Activated CD4-positive, alpha-beta T cell treated with anti-CD3 and anti-CD28 coated beads, Interleukin-2, amount 50 U/mL, for 4 hours (primary cell): ENCODE measurements at regions not wholly inside any gene's neighbourhood (a gene's known extent, or its start where the extent isn't known, plus 50 kb on each side); places are given as distances from the start of the nearest gene placed in this dataset.

Experiments
- DNase-seq, 2 experiments: peaks; one replicate each; pipeline ENCODE4 v3.0.0-alpha.2; 2020

- no peak for DNase-seq
Observed at GRCh38 chr11:70712471-70712870, 314.1 kb downstream of the CTTN start.

- no peak for DNase-seq
Observed at GRCh38 chr11:70713086-70713835, 314.9 kb downstream of the CTTN start.

- DNase-seq: no peak
Observed at GRCh38 chr11:70713988-70714665, 315.8 kb downstream of the CTTN start.

GRCh38 chr11:70715166-70715951 is 317.0 kb downstream of the CTTN start:
- DNase-seq: no peak

GRCh38 chr11:70716216-70716615 is 317.9 kb downstream of the CTTN start:
- no peak for DNase-seq

GRCh38 chr11:70716986-70717775 is 318.9 kb downstream of the CTTN start:
- no peak for DNase-seq

- no peak for DNase-seq
Observed at GRCh38 chr11:70717936-70718595, 319.7 kb downstream of the CTTN start.

- no peak for DNase-seq
Observed at GRCh38 chr11:70719516-70719915, 321.2 kb downstream of the CTTN start.

- no peak for DNase-seq
Observed at GRCh38 chr11:70720281-70720680, 322.0 kb downstream of the CTTN start.

- DNase-seq: no peak
Observed at GRCh38 chr11:70721006-70721405, 322.7 kb downstream of the CTTN start.

- DNase-seq: no peak
Observed at GRCh38 chr11:70725278-70725677, 326.9 kb downstream of the CTTN start.

GRCh38 chr11:70725739-70726138 is 327.4 kb downstream of the CTTN start:
- no peak for DNase-seq

- DNase-seq: no peak
Observed at GRCh38 chr11:70727021-70727420, 328.7 kb downstream of the CTTN start.

GRCh38 chr11:70727899-70728620 is 329.7 kb downstream of the CTTN start:
- DNase-seq: no peak

- no peak for DNase-seq
Observed at GRCh38 chr11:70729949-70730348, 331.6 kb downstream of the CTTN start.

- no peak for DNase-seq
Observed at GRCh38 chr11:70730411-70730810, 332.1 kb downstream of the CTTN start.

GRCh38 chr11:70731271-70732022 is 333.1 kb downstream of the CTTN start:
- no peak for DNase-seq

GRCh38 chr11:70732023-70732880 is 333.9 kb downstream of the CTTN start:
- DNase-seq: no peak

GRCh38 chr11:70732881-70733196 is 334.5 kb downstream of the CTTN start:
- DNase-seq: no peak
